ENCODE measurements at regions not wholly inside any gene's neighbourhood (a gene's known extent, or its start where the extent isn't known, plus 50 kb on each side); places are given as distances from the start of the nearest gene placed in this dataset.

DNA sequence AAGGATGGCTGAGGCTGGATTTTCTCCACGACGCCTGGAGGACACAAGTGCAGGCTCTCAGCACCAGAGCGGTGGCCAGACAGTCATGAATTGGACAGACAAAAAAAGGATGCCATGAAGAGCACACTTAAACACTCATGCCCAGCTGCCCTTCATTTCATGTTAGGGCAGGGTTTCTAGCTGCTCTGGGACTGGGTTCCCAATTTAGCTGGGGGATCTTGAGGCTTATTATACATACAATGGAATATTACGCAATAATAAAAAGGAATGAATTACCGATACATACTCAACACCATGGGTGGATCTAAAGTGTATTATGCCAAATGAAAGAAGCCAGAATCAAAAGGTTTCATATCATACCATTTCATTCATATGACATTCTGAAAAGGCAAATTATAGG, 512.1 kb upstream of the LRRC4C start:
- CTCF ChIA-PET = no interaction called here
- POLR2A ChIA-PET = no interaction called here
- no peaks in the 10 kb centered on the region for H3K36me3 Mint-ChIP-seq (ENCODE audit: low read depth)
- intact Hi-C loops (cut with micrococcal nuclease) = no loop called here
- H3K4me1 Mint-ChIP-seq = no peaks in the 10 kb centered on the region
- TF ChIP-seq, protein P1, sequence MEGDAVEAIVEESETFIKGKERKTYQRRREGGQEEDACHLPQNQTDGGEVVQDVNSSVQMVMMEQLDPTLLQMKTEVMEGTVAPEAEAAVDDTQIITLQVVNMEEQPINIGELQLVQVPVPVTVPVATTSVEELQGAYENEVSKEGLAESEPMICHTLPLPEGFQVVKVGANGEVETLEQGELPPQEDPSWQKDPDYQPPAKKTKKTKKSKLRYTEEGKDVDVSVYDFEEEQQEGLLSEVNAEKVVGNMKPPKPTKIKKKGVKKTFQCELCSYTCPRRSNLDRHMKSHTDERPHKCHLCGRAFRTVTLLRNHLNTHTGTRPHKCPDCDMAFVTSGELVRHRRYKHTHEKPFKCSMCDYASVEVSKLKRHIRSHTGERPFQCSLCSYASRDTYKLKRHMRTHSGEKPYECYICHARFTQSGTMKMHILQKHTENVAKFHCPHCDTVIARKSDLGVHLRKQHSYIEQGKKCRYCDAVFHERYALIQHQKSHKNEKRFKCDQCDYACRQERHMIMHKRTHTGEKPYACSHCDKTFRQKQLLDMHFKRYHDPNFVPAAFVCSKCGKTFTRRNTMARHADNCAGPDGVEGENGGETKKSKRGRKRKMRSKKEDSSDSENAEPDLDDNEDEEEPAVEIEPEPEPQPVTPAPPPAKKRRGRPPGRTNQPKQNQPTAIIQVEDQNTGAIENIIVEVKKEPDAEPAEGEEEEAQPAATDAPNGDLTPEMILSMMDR (IDR thresholded peaks at IDR 0.05) = no peak
- H3K27ac Mint-ChIP-seq = no peak overlapping the region
- DNase-seq (no peak), ATAC-seq (ENCODE audit: low read depth) (no peak)
- peaks cover 13% of the 10 kb centered on the region for H3K9me3 Mint-ChIP-seq
- H3K27me3 Mint-ChIP-seq = no peaks in the 10 kb centered on the region
- H3K4me3 Mint-ChIP-seq = no peak overlapping the region

DNA sequence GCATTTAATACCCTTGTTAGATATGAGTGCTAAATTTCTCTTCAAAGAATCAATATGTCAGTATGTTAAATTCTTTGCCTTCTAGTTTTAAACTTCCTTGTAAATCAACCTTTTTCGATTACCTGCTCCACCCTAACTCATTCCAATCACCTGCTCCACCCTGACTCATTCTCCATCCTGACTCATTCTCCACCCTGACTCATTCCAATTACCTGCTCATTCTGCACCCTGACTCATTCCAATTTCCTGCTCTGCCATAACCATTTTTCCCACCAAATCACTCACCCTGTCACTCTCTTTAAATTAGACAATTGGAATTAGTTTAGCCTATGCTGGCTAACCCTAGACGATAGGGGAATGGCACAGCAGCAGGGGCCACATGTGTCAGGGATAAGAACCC, 519.5 kb upstream of the LRRC4C start:
- intact Hi-C loops (cut with micrococcal nuclease) = no loop called here
- DNase-seq (no peak), ATAC-seq (ENCODE audit: low read depth) (no peak)
- Mint-ChIP-seq H3K27ac (no peak overlapping the region), H3K9me3 (peaks cover 17% of the 10 kb centered on the region), H3K4me1 (no peaks in the 10 kb centered on the region), H3K27me3 (no peaks in the 10 kb centered on the region), H3K36me3 (ENCODE audit: low read depth) (no peaks in the 10 kb centered on the region), H3K4me3 (no peak overlapping the region)
- TF ChIP-seq, protein P1 (IDR thresholded peaks at IDR 0.05) = no peak
- ChIA-PET CTCF (no interaction called here), POLR2A (no interaction called here)

DNA sequence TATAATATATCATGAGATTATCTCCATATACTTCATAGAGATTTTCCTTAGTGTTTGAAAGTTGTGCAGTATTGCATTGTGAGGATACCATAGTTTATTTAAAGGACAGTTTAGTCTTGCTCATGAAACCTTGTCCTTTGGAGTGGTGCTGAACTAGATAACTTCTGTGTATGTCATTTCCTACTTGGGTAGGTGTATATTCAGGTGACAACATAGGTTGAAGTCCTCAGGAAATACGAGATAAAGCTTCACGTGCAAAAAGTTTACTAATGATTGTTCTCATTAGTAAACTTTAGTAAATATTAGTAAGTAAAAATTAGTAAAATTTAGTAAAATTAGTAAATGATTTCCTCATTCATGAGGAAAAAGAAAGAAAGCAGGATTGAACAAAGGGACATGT, 521.3 kb upstream of the LRRC4C start:
- Mint-ChIP-seq H3K27me3 (no peaks in the 10 kb centered on the region), H3K9me3 (peaks cover 14% of the 10 kb centered on the region), H3K4me3 (no peak overlapping the region), H3K36me3 (ENCODE audit: low read depth) (no peaks in the 10 kb centered on the region), H3K27ac (no peak overlapping the region), H3K4me1 (no peaks in the 10 kb centered on the region)
- TF ChIP-seq, protein P1 (IDR thresholded peaks at IDR 0.05) = no peak
- ChIA-PET CTCF (no interaction called here), POLR2A (no interaction called here)
- DNase-seq (no peak), ATAC-seq (ENCODE audit: low read depth) (no peak)
- intact Hi-C loops (cut with micrococcal nuclease) = no loop called here

DNA sequence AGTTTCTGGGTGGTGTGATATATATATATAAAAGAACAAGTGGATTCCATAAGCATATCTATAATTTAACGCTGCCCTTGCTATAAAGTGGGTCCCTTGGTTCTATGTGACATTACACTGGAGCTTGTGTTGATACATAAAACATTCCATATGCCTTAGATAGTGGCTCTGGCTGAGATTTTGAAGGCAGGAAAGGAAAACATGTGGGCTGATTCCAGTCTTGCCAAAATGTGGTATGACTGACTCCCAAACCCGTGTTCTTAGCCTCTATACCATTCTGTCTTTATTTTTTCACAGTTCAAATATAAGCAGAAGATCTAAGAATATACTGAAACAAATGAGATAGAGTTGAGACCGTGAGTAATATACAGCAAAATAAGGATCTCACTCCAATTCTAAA, 522.8 kb upstream of the LRRC4C start:
- POLR2A ChIA-PET = no interaction called here
- H3K4me1 Mint-ChIP-seq = no peaks in the 10 kb centered on the region
- TF ChIP-seq, protein P1 (IDR thresholded peaks at IDR 0.05) = no peak
- H3K36me3 Mint-ChIP-seq (ENCODE audit: low read depth) = no peaks in the 10 kb centered on the region
- ATAC-seq (ENCODE audit: low read depth) (no peak), DNase-seq (no peak)
- H3K4me3 Mint-ChIP-seq = no peak overlapping the region
- CTCF ChIA-PET = no interaction called here
- intact Hi-C loops (cut with micrococcal nuclease) = no loop called here
- H3K27me3 Mint-ChIP-seq = no peaks in the 10 kb centered on the region
- H3K27ac Mint-ChIP-seq = no peak overlapping the region
- peaks cover 14% of the 10 kb centered on the region for H3K9me3 Mint-ChIP-seq

DNA sequence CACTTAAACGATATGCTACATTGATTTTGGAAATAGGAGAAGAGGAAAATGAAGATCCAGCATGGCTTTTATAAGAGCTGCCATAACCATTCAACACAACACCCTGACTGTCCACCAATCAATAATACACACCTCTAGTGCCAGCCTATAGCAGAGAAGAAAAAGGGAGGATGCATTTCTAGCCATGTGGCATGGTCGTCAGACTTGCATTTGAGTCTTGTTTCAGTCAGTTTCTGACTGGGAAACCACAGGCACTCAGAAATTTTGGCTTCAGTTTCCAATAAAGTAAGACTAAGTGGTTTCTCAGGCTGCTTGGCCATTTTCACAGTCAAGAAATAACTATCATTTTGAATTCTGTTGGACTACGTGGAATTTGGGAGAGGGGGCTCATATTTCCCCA, 523.5 kb upstream of the LRRC4C start:
- no peak for DNase-seq
- H3K9me3 Mint-ChIP-seq = peaks cover 14% of the 10 kb centered on the region
- H3K27ac Mint-ChIP-seq = no peak overlapping the region
- ATAC-seq (ENCODE audit: low read depth) = no peak
- ChIA-PET POLR2A (no interaction called here), CTCF (no interaction called here)
- H3K4me3 Mint-ChIP-seq = no peak overlapping the region
- H3K4me1 Mint-ChIP-seq = no peaks in the 10 kb centered on the region
- no peaks in the 10 kb centered on the region for H3K27me3 Mint-ChIP-seq
- TF ChIP-seq, protein P1 (IDR thresholded peaks at IDR 0.05) = no peak
- H3K36me3 Mint-ChIP-seq (ENCODE audit: low read depth) = no peaks in the 10 kb centered on the region
- intact Hi-C loops (cut with micrococcal nuclease) = no loop called here

Measured in activated B cell treated with CpG ODN at 0.5 μM for 24 hours (primary cell).